ENCODE measurements at regions not wholly inside any gene's neighbourhood (a gene's known extent, or its start where the extent isn't known, plus 50 kb on each side); places are given as distances from the start of the nearest gene placed in this dataset.

- TF ChIP-seq, protein P1, sequence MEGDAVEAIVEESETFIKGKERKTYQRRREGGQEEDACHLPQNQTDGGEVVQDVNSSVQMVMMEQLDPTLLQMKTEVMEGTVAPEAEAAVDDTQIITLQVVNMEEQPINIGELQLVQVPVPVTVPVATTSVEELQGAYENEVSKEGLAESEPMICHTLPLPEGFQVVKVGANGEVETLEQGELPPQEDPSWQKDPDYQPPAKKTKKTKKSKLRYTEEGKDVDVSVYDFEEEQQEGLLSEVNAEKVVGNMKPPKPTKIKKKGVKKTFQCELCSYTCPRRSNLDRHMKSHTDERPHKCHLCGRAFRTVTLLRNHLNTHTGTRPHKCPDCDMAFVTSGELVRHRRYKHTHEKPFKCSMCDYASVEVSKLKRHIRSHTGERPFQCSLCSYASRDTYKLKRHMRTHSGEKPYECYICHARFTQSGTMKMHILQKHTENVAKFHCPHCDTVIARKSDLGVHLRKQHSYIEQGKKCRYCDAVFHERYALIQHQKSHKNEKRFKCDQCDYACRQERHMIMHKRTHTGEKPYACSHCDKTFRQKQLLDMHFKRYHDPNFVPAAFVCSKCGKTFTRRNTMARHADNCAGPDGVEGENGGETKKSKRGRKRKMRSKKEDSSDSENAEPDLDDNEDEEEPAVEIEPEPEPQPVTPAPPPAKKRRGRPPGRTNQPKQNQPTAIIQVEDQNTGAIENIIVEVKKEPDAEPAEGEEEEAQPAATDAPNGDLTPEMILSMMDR (conservative IDR thresholded peaks at IDR 0.05; ENCODE audit: low read depth, low read length): no peak
- TF ChIP-seq POLR2A (IDR thresholded peaks at IDR 0.05; ENCODE audit: low read depth, low read length) (no peak), BHLHE40 (IDR thresholded peaks at IDR 0.05; ENCODE audit: low read depth, low read length) (no peak), SMC3 (IDR thresholded peaks at IDR 0.05; ENCODE audit: low read depth, low read length) (no peak), NFE2L2 (IDR thresholded peaks at IDR 0.05; ENCODE audit: low read depth, low read length) (no peak), RFX5 (IDR thresholded peaks at IDR 0.05; ENCODE audit: low read depth, low read length) (no peak), RAD21 (IDR thresholded peaks at IDR 0.05; ENCODE audit: low read length) (no peak), MXI1 (IDR thresholded peaks at IDR 0.05; ENCODE audit: borderline replicate concordance, low read depth, low read length) (no peak), MAZ (IDR thresholded peaks at IDR 0.05; ENCODE audit: borderline replicate concordance, low read depth, low read length) (no peak), RCOR1 (IDR thresholded peaks at IDR 0.05; ENCODE audit: insufficient replicate concordance, low read length) (no peak)
- TF ChIP-seq, protein P2, sequence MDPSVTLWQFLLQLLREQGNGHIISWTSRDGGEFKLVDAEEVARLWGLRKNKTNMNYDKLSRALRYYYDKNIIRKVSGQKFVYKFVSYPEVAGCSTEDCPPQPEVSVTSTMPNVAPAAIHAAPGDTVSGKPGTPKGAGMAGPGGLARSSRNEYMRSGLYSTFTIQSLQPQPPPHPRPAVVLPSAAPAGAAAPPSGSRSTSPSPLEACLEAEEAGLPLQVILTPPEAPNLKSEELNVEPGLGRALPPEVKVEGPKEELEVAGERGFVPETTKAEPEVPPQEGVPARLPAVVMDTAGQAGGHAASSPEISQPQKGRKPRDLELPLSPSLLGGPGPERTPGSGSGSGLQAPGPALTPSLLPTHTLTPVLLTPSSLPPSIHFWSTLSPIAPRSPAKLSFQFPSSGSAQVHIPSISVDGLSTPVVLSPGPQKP (IDR thresholded peaks at IDR 0.05; ENCODE audit: borderline replicate concordance, low read depth, low read length): no peak
- TF ChIP-seq, protein P3, sequence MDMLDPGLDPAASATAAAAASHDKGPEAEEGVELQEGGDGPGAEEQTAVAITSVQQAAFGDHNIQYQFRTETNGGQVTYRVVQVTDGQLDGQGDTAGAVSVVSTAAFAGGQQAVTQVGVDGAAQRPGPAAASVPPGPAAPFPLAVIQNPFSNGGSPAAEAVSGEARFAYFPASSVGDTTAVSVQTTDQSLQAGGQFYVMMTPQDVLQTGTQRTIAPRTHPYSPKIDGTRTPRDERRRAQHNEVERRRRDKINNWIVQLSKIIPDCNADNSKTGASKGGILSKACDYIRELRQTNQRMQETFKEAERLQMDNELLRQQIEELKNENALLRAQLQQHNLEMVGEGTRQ (IDR thresholded peaks at IDR 0.05; ENCODE audit: low read depth, low read length): no peak
Observed at GRCh38 chr22:49081261-49081666, 746.4 kb downstream of the BRD1 start.

All from IMR-90 (cell line).